IPS-20b (cell line): ENCODE measurements at regions not wholly inside any gene's neighbourhood (a gene's known extent, or its start where the extent isn't known, plus 50 kb on each side); places are given as distances from the start of the nearest gene placed in this dataset.

Experiments used
- H3K27ac ChIP-seq: one replicate; pipeline ENCODE4 v1.5.1; 2013; ENCODE audit warnings: low read length
- H3K27me3 ChIP-seq: 2 replicates; pipeline ENCODE4 v1.6.1; 2013; ENCODE audit warnings: mild to moderate bottlenecking, low read length, inconsistent platforms; ENCODE audit not compliant: insufficient read depth
- H3K36me3 ChIP-seq: 2 replicates; pipeline ENCODE4 v1.6.1; 2013; ENCODE audit warnings: low read depth, mild to moderate bottlenecking, inconsistent platforms, low read length, moderate library complexity; ENCODE audit not compliant: insufficient read depth
- H3K4me1 ChIP-seq: 2 replicates; pipeline ENCODE4 v1.6.1; 2013; ENCODE audit warnings: mild to moderate bottlenecking, control low read depth, inconsistent platforms, low read length, moderate library complexity; ENCODE audit not compliant: insufficient read depth
- H3K4me3 ChIP-seq: 2 replicates; pipeline ENCODE4 v1.5.1; 2013; ENCODE audit warnings: mild to moderate bottlenecking, low read length, inconsistent platforms
- H3K9ac ChIP-seq: 2 replicates; pipeline ENCODE4 v1.6.1; 2013; ENCODE audit warnings: low read depth, mild to moderate bottlenecking, inconsistent platforms, low read length, moderate library complexity
- H3K9me3 ChIP-seq: 2 replicates; pipeline ENCODE4 v1.6.1; 2013; ENCODE audit warnings: mild to moderate bottlenecking, low read depth, low read length, inconsistent platforms; ENCODE audit not compliant: insufficient read depth

DNA sequence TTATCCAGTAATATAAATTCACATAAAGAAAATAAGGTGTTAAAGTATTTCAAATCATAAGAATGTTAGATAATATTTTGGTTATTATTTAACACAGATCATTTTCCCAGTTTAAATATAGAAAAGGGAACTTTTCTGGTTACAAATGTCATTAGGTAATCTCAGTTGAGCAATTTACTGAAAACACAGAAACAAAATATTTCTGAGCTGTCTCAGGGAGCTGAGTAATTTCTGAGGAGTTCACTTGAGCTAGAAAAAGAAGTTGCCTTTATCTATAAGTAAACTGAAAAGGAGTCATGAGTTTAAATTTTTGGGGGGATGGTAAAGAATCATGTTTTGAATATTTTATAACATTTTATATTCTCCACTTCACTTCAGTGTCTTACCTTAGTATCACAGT, 855.4 kb upstream of the ARPP21 start:
- Histone ChIP-seq H3K36me3 (no peaks in the 10 kb centered on the region), H3K4me3 (no peak overlapping the region), H3K9ac (no peak overlapping the region), H3K4me1 (0 out of 2 replicates have a peak, but pooled peaks cover 5% of the 10 kb centered on the region), H3K9me3 (no peaks in the 10 kb centered on the region), H3K27me3 (no peaks in the 10 kb centered on the region), H3K27ac (no peak overlapping the region)

DNA sequence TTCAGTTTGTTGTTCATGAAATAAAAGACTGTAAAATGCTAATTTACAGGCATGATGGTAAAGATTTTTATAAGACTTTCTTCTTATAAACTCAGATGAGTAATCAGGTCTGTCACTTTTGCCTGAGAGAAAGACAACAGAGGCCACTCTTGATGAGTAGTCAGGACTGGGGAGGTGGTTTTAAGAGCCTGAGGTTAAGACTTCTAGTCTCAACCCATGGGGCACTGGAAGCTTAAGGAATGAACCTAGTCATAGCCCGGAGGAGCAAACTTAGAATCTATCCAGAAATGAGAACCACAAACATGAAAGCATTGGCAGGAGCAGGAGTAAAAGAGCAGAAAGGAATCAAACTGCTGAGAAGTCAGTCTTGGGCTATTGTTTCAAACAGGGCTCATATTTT, 846.3 kb upstream of the ARPP21 start:
- Histone ChIP-seq H3K36me3 (no peaks in the 10 kb centered on the region), H3K9ac (no peak overlapping the region), H3K4me3 (no peak overlapping the region), H3K27ac (no peak overlapping the region), H3K4me1 (no peaks in the 10 kb centered on the region), H3K9me3 (no peaks in the 10 kb centered on the region), H3K27me3 (no peaks in the 10 kb centered on the region)

DNA sequence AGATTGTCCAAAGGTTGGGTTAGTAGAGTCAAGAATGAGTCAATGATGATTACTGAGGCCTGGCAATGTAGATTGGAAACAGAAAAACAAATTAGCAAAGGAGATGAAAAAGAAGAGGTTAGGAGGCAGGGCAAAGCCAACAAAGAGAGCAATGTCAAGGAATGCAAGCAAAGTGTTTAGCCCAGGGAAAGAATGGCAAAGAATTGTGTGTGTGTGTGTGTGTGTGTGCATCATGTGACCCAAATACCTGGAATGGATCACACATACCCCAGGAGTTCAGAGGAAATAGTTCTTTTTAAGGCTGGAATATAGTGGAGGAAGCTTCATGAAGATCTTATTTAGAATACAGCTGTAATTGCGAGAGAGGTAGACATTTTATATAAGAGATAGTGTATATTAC, 831.7 kb upstream of the ARPP21 start:
- H3K36me3 ChIP-seq: no peaks in the 10 kb centered on the region
- no peak overlapping the region for H3K9ac ChIP-seq
- H3K9me3 ChIP-seq: no peaks in the 10 kb centered on the region; the same call in 1 of the 2 replicates
- peaks cover 15% of the 10 kb centered on the region; the same call in 1 of the 2 replicates for H3K4me1 ChIP-seq
- no peaks in the 10 kb centered on the region for H3K27me3 ChIP-seq
- no peak overlapping the region for H3K4me3 ChIP-seq
- H3K27ac ChIP-seq: no peak overlapping the region

DNA sequence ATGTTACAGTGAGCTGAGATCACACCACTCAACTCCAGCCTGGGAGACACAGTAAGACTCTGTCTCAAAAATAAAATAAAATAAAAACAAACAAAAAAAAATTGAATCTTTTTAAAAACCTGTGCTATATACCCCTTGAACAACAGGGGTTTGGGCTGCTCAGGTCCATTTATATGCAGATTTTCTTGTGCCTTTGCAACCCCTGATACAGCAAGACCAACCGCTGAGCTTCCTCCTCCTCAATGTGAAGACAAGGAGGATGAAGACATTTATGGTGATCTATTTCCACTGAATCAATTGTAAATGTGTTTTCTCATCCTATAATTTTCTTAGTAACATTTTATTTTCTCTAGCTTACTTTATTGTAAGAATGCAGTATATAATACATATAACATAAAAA, 831.0 kb upstream of the ARPP21 start:
- H3K27ac ChIP-seq: no peak overlapping the region
- no peaks in the 10 kb centered on the region; the same call in 1 of the 2 replicates for H3K9me3 ChIP-seq
- H3K4me3 ChIP-seq: no peak overlapping the region
- H3K4me1 ChIP-seq: peaks cover 15% of the 10 kb centered on the region; the same call in 1 of the 2 replicates
- no peak overlapping the region for H3K9ac ChIP-seq
- no peaks in the 10 kb centered on the region for H3K36me3 ChIP-seq
- no peaks in the 10 kb centered on the region for H3K27me3 ChIP-seq

DNA sequence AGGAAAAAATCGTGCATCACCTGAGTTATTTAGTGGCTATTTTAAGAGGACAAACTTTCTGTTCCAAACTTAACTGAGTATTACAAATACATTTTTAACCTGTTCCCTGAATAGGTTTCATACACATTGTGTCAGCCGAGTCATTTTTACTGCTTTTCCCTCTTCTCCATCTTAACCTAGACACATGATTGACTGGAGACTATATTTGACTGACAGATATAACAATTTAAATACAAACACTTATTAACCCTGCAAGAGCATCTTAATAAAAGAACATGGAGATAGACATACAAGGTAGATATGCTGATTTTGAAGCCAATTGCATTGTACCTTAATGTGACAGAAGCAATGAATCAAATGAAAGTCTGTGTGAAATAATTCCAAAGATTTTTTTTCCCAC, 810.5 kb upstream of the ARPP21 start:
- Histone ChIP-seq H3K27ac (no peak overlapping the region), H3K36me3 (no peaks in the 10 kb centered on the region), H3K27me3 (no peaks in the 10 kb centered on the region), H3K4me3 (no peak overlapping the region), H3K4me1 (no peaks in the 10 kb centered on the region; the same call in 1 of the 2 replicates), H3K9me3 (no peaks in the 10 kb centered on the region), H3K9ac (no peak overlapping the region)

DNA sequence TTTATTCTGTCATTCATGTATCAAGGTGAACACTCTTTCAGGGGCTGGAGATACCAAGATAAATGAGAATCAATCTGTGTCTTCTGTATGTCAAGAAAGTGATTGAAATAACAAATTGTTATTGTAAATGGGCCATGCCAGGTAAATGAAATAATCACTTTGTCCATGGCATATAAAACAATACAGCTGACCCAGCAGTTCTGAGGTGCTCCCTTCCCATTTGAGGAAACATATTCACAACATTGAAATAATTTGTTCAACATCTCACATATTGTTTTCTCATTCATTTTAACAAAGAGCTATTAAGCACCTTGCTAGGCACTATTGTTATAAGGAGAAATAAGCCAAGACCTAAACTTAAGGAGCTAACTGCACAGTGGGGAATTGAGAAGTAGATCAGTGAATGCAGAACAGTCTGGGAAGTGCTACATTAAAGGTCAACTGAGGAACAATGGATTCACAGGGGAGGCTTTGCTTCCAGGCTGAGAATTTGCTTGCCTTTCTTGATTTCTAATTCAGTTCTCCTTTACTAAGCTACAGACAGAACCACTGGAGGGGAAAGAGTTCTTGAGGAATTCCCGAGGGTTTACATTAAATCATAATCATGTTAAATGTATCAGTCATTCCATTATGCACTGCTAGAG, 806.3 kb upstream of the ARPP21 start:
- Histone ChIP-seq H3K4me1 (no peaks in the 10 kb centered on the region; the same call in 1 of the 2 replicates), H3K4me3 (no peak overlapping the region; the same call in 1 of the 2 replicates), H3K9me3 (no peaks in the 10 kb centered on the region), H3K9ac (no peak overlapping the region), H3K36me3 (no peaks in the 10 kb centered on the region), H3K27me3 (no peaks in the 10 kb centered on the region), H3K27ac (no peak overlapping the region)

DNA sequence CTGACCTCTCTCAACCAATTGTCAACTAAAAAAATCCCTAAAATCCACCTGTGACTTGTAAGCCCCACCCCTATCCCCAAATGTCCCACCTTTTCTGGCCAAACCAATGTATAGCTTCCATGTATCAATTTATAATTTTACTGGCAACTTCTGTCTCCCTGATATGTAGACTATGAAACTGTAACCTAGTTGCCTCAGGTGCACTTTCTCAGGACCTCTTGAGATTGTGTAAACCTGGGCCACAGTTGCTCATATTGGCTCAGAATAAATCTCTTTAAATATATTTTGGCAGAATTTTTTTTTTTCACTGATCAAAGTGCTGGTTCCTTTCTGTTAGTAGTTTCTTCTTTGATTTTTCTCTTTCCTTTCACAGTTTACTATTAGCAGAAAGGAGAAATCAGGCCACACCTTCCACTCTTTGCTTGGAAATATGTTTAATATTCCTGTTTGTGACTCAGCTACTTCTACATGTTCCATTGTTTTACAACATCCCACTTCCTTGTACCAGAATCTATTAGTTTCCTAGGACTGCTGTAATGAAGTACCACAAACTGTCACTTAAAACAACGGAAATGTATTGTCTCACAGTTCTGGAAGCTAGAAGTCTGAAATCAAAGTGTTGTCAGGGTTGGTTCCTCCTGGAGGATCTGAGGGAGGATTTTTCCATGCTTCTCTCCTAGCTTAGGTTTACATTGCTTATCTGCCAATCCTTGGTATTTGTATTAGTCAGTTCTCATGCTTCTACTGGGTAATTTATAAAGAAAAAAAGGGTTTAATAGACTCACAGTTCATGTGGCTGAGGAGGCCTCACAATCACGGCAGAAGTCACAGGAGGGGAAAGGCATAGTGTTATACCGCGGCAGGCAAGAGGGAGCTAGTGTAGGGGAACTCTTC, 801.2 kb upstream of the ARPP21 start:
- no peaks in the 10 kb centered on the region for H3K27me3 ChIP-seq
- H3K4me1 ChIP-seq: peaks cover 8% of the 10 kb centered on the region; the same call in 1 of the 2 replicates
- H3K36me3 ChIP-seq: no peaks in the 10 kb centered on the region
- H3K4me3 ChIP-seq: no peak overlapping the region
- H3K9me3 ChIP-seq: no peaks in the 10 kb centered on the region
- H3K27ac ChIP-seq: no peak overlapping the region
- no peak overlapping the region for H3K9ac ChIP-seq

DNA sequence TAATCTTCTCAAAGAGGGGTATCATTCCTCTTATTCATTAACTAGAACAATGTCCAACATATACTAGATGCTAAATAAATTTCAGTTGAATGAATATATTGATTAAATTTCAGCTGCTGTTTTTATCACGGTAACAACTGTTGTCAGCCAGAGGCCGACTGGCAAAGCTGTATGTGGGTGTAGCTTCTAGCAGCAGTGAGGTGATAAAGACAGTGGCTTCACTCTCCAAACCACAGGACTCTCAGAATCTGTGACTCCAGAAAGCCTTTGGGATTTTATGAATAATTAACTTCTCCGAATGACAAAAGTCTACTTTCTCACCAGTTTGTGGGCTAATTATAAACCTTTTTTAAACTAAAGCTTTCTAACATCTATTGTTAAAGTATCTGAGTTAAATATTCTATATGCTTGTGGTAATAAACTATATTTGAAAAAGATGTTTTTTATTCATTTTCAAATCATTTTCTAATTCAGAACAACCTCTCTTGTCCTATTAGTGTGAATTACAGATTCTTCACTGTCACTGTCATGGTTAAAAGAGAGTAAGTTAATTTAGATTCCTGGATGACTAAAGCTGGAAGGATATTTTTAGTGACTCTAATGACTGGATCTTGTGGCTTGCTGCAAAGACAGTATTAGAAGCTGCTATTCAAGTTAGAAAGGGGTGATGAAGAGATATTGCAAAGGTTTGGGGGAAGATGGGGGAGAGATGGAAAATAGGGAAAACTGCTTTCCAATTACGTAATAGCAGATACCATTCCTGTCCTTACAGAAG, 796.4 kb upstream of the ARPP21 start:
- Histone ChIP-seq H3K27me3 (no peaks in the 10 kb centered on the region), H3K9me3 (no peaks in the 10 kb centered on the region), H3K36me3 (no peaks in the 10 kb centered on the region), H3K27ac (no peak overlapping the region), H3K4me1 (peaks cover 14% of the 10 kb centered on the region), H3K9ac (no peak overlapping the region), H3K4me3 (no peak overlapping the region)

DNA sequence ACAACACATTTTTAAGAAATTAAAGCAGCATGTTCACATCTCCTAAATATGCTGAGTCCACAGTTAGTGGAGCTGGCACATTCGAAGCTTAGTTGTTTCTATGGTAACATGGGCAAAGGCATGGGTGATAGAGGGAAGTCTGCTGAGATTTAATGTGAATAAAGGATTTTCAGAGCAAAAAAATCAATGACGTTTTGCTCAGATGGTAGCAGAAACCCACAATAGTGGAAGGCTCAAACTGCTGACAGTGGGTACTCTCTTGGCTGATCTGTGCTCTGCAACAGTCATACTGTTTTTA, 795.1 kb upstream of the ARPP21 start:
- H3K9me3 ChIP-seq: no peaks in the 10 kb centered on the region
- no peak overlapping the region for H3K4me3 ChIP-seq
- peaks cover 14% of the 10 kb centered on the region for H3K4me1 ChIP-seq
- H3K27me3 ChIP-seq: no peaks in the 10 kb centered on the region
- no peak overlapping the region for H3K9ac ChIP-seq
- H3K36me3 ChIP-seq: no peaks in the 10 kb centered on the region
- H3K27ac ChIP-seq: no peak overlapping the region

DNA sequence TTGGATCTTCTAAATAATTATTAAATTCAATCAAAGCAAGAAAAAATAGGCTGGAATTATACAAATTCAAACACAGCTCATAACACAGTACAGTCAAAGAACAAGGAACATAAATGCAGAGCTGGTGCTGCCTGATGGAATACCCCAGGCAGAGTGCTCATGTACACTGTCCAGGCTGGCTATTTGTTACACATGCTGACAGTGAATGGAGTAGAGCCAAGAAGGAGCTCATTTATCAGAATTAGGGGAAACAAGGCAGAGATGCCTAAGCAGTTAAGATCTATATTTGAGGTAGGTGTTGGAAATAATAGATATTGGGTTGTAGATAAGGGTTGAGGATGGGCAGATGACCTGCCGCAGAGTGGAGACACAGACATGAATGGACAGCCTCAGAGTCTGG, 788.2 kb upstream of the ARPP21 start:
- Histone ChIP-seq H3K4me1 (no peaks in the 10 kb centered on the region), H3K36me3 (no peaks in the 10 kb centered on the region), H3K9ac (no peak overlapping the region), H3K27ac (no peak overlapping the region), H3K9me3 (no peaks in the 10 kb centered on the region), H3K27me3 (no peaks in the 10 kb centered on the region), H3K4me3 (no peak overlapping the region)

DNA sequence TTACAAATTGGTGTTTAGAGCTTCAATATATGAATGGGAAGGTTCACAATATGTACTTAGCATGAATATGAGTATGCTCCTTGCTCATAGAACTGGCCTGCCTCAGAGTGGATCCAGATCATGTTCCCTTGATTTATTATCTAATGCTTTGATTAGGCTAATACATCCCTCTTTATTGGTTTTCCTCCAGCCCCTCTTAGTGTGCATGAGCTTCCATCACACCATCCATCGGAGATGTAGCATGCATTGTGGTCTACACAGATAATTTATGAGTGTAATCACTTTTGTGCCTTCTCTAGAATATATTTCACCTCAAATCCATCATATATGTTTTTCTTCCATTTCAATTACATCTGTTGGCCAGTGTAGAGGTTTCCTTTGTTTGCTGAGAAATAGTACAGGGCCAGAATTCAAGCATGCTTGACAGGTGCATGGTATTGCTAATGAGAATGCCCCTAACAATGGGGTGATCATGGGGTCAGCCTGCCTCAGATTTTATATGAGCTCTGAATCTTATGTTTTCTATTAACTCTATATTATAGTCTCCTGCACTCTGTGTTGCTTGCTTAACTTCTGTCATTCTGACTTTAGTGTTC, 786.4 kb upstream of the ARPP21 start:
- Histone ChIP-seq H3K9ac (no peak overlapping the region), H3K27ac (no peak overlapping the region), H3K9me3 (no peaks in the 10 kb centered on the region), H3K4me1 (no peaks in the 10 kb centered on the region), H3K36me3 (no peaks in the 10 kb centered on the region), H3K4me3 (no peak overlapping the region), H3K27me3 (no peaks in the 10 kb centered on the region)
